MM.1S (cell line): ENCODE measurements at regions not wholly inside any gene's neighbourhood (a gene's known extent, or its start where the extent isn't known, plus 50 kb on each side); places are given as distances from the start of the nearest gene placed in this dataset.

Experiments
- EZH2 ChIP-seq: fragments of 300-600 bp; sonication (generic); optimal IDR thresholded peaks from 2 replicates; pipeline ENCODE3; 2017; ENCODE audit warnings: low read depth, mild to moderate bottlenecking, antibody characterized with exemption, low read length, mixed read lengths
- EZH2phosphoT487 ChIP-seq: fragments of 300-600 bp; sonication (generic); IDR thresholded peaks from 2 replicates; pipeline ENCODE4 v1.6.1; 2018; ENCODE audit warnings: antibody characterized with exemption, low read length
- TF ChIP-seq, protein P1 (sequence below): fragments of 300-600 bp; sonication (generic); IDR thresholded peaks from 2 replicates; pipeline ENCODE4 v1.5.1; 2016; ENCODE audit warnings: antibody characterized with exemption, low read length, mixed read lengths

DNA sequence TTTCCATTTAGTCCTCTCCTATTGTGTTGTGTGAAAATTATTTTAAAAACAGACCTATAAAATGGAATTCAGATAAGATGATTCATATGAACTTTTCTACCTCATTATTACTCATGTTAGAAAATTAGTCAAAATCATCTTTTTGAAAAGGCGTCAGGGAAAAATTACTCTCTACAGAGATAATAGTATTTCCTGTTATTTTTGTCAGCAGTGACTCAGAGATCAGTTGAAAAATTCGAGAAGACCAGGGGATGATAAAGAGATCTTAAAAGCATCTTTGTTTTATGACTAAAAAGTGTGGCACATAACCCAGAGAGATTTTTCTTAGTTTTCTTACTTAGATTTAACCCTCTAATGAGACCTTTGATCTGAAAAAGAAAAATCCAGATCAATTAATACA lies 157.9 kb upstream of the CARD18 start:
- TF ChIP-seq EZH2phosphoT487, result no peak
- TF ChIP-seq, protein P1, sequence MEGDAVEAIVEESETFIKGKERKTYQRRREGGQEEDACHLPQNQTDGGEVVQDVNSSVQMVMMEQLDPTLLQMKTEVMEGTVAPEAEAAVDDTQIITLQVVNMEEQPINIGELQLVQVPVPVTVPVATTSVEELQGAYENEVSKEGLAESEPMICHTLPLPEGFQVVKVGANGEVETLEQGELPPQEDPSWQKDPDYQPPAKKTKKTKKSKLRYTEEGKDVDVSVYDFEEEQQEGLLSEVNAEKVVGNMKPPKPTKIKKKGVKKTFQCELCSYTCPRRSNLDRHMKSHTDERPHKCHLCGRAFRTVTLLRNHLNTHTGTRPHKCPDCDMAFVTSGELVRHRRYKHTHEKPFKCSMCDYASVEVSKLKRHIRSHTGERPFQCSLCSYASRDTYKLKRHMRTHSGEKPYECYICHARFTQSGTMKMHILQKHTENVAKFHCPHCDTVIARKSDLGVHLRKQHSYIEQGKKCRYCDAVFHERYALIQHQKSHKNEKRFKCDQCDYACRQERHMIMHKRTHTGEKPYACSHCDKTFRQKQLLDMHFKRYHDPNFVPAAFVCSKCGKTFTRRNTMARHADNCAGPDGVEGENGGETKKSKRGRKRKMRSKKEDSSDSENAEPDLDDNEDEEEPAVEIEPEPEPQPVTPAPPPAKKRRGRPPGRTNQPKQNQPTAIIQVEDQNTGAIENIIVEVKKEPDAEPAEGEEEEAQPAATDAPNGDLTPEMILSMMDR, result no peak
- TF ChIP-seq EZH2, result no peak
